GM20000 (cell line): ENCODE measurements at regions not wholly inside any gene's neighbourhood (a gene's known extent, or its start where the extent isn't known, plus 50 kb on each side); places are given as distances from the start of the nearest gene placed in this dataset.

Source experiments
- DNase-seq: peaks from one replicate; pipeline ENCODE4 v3.0.0; 2012; ENCODE audit warnings: low spot score
- CTCF ChIP-seq: IDR thresholded peaks from 2 replicates; pipeline ENCODE4 v1.5.1; 2012; ENCODE audit warnings: mild to moderate bottlenecking, control low read depth; ENCODE audit errors: extremely low read depth, missing control alignments

- TF ChIP-seq CTCF = no peak
Observed at GRCh38 chr1:194990483-194990882, 1617.8 kb downstream of the KCNT2 start.

GRCh38 chr1:194975913-194976312 is 1632.3 kb downstream of the KCNT2 start:
- no peak for TF ChIP-seq CTCF
- DNase-seq = no peak

More at GRCh38 chr1:194990483-194990882, 1617.8 kb downstream of the KCNT2 start:
- no peak for DNase-seq

- no peak for TF ChIP-seq CTCF
- DNase-seq = no peak
Observed at GRCh38 chr1:194968916-194969315, 1639.3 kb downstream of the KCNT2 start.

- no peak for DNase-seq
- no peak for TF ChIP-seq CTCF
Observed at GRCh38 chr1:194959795-194960194, 1648.4 kb downstream of the KCNT2 start.

GRCh38 chr1:194952171-194952570 is 1656.1 kb downstream of the KCNT2 start:
- DNase-seq = no peak
- TF ChIP-seq CTCF = no peak

GRCh38 chr1:194950584-194950983 is 1657.7 kb downstream of the KCNT2 start:
- DNase-seq = no peak
- TF ChIP-seq CTCF = no peak

GRCh38 chr1:194940336-194941030 is 1667.8 kb downstream of the KCNT2 start:
- DNase-seq = no peak
- no peak for TF ChIP-seq CTCF
